SK-N-MC (cell line): ENCODE measurements at regions not wholly inside any gene's neighbourhood (a gene's known extent, or its start where the extent isn't known, plus 50 kb on each side); places are given as distances from the start of the nearest gene placed in this dataset.

Source experiments
- EZH2 ChIP-seq: fragments of 200-600 bp; sonication (generic); IDR thresholded peaks from one replicate; pipeline ENCODE4 v1.6.1; 2017; ENCODE audit warnings: antibody characterized with exemption
- FOXP2 ChIP-seq: optimal IDR thresholded peaks from 2 replicates; pipeline ENCODE3; 2011; ENCODE audit warnings: mild to moderate bottlenecking, moderate library complexity; ENCODE audit not compliant: insufficient read depth; ENCODE audit errors: extremely low read length, control extremely low read depth
- POLR2AphosphoS5 ChIP-seq: IDR thresholded peaks from 2 replicates; pipeline ENCODE4 v1.6.1; 2012; ENCODE audit warnings: mild to moderate bottlenecking, low read depth, low read length, borderline replicate concordance

DNA sequence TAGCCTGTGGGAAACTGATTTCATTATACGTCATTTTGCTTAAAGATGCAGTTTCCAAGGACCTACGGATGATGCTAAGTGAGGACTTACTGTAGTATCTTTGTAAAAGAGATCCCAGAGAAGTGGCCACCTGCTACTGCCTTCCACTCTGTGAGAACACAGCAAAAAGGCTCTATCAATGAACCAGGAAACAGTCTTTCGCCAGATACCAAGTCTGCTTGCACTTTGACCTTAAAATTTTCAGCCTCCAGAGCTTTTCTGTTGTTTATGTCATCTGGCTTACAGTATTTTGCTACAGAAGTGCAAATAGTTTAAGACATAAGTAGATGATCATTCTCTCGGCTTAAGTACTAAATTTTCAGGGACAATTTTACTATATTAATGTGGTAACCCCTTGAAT lies 847.9 kb upstream of the CHAC2 start:
- TF ChIP-seq EZH2 (no peak), POLR2AphosphoS5 (no peak), FOXP2 (no peak)
